Neural cell (in vitro differentiated cells): ENCODE measurements at regions not wholly inside any gene's neighbourhood (a gene's known extent, or its start where the extent isn't known, plus 50 kb on each side); places are given as distances from the start of the nearest gene placed in this dataset.

Source experiments
- CTCF ChIP-seq: fragments of 450-650 bp; IDR thresholded peaks from 2 replicates; pipeline ENCODE4 v1.5.1; 2014; ENCODE audit warnings: antibody characterized with exemption, mild to moderate bottlenecking, moderate library complexity; ENCODE audit not compliant: poor library complexity, severe bottlenecking
- EZH2 ChIP-seq: fragments of 200-600, 300-800 bp; shearing (Covaris generic), sonication (generic); IDR thresholded peaks from 2 replicates; pipeline ENCODE4 v1.6.1; 2014; ENCODE audit warnings: antibody characterized with exemption, low read length, borderline replicate concordance, mild to moderate bottlenecking; ENCODE audit not compliant: insufficient read depth, poor library complexity, severe bottlenecking
- MXI1 ChIP-seq: fragments of 450-650 bp; conservative IDR thresholded peaks from 2 replicates; pipeline ENCODE4 v1.6.1; 2014; ENCODE audit warnings: antibody characterized with exemption, mild to moderate bottlenecking; ENCODE audit not compliant: poor library complexity, severe bottlenecking
- POLR2AphosphoS5 ChIP-seq: IDR thresholded peaks from 2 replicates; pipeline ENCODE4 v1.6.1; 2012
- RAD21 ChIP-seq: fragments of 450-650 bp; conservative IDR thresholded peaks from 2 replicates; pipeline ENCODE4 v1.6.1; 2014; ENCODE audit warnings: antibody characterized with exemption, mild to moderate bottlenecking, moderate library complexity
- TAF1 ChIP-seq: IDR thresholded peaks from 2 replicates; pipeline ENCODE4 v1.6.1; 2012; ENCODE audit warnings: low read depth

- TF ChIP-seq EZH2 (no peak), CTCF (no peak), TAF1 (no peak), POLR2AphosphoS5 (no peak), MXI1 (no peak), RAD21 (no peak)
Measured at GRCh38 chr16:86707581-86707980, 129.2 kb downstream of the FOXL1 start.
